Neuronal stem cell (in vitro differentiated cells): ENCODE measurements at regions not wholly inside any gene's neighbourhood (a gene's known extent, or its start where the extent isn't known, plus 50 kb on each side); places are given as distances from the start of the nearest gene placed in this dataset.

Experiments
- DNase-seq: peaks from one replicate; pipeline ENCODE4 v3.0.0-alpha.2; 2013; ENCODE audit warnings: low spot score
- H2AFZ ChIP-seq: one replicate; pipeline ENCODE4 v1.6.1; 2013; ENCODE audit warnings: mild to moderate bottlenecking, low read length, inconsistent platforms
- H2AK5ac ChIP-seq: 2 replicates; pipeline ENCODE4 v1.6.1; 2013; ENCODE audit warnings: low read depth, mild to moderate bottlenecking, inconsistent platforms, low read length, moderate library complexity, mixed read lengths
- H2BK120ac ChIP-seq: 2 replicates; pipeline ENCODE4 v1.6.1; 2013; ENCODE audit warnings: low read depth, mild to moderate bottlenecking, inconsistent platforms, low read length, moderate library complexity, mixed read lengths
- H2BK12ac ChIP-seq: one replicate; pipeline ENCODE4 v1.6.1; 2013; ENCODE audit warnings: low read length, inconsistent platforms
- H2BK15ac ChIP-seq: 2 replicates; pipeline ENCODE4 v1.6.1; 2013; ENCODE audit warnings: mild to moderate bottlenecking, low read length, inconsistent platforms, mixed read lengths
- H2BK5ac ChIP-seq: one replicate; pipeline ENCODE4 v1.6.1; 2013; ENCODE audit warnings: inconsistent platforms, mild to moderate bottlenecking, low read length, moderate library complexity
- H3K14ac ChIP-seq: one replicate; pipeline ENCODE4 v1.6.1; 2013; ENCODE audit warnings: low read length, inconsistent platforms
- H3K18ac ChIP-seq: 2 replicates; pipeline ENCODE4 v1.6.1; 2013; ENCODE audit warnings: low read length, inconsistent platforms
- H3K23ac ChIP-seq: 2 replicates; pipeline ENCODE4 v1.6.1; 2013; ENCODE audit warnings: low read depth, mild to moderate bottlenecking, mixed read lengths, low read length, inconsistent platforms; ENCODE audit not compliant: poor library complexity
- H3K27ac ChIP-seq: replicated peaks from 3 replicates; pipeline ENCODE4 v1.5.1; 2013; ENCODE audit warnings: low read length, inconsistent platforms
- H3K27me3 ChIP-seq, 3 experiments: 2 replicates each; pipeline ENCODE4 v1.6.1; 2013; ENCODE audit warnings: low read length in 3 of 3, mild to moderate bottlenecking in 2 of 3, inconsistent platforms in 1 of 3, low read depth in 1 of 3, mixed read lengths in 1 of 3, moderate library complexity in 1 of 3; ENCODE audit not compliant: control insufficient read depth in 3 of 3, insufficient read depth in 3 of 3
- H3K36me3 ChIP-seq, 2 donors: replicated peaks in 1 of 2; 2 replicates each; pipeline ENCODE4 v1.6.1; 2013; ENCODE audit warnings: low read length in 2 of 2; ENCODE audit not compliant: control insufficient read depth in 2 of 2, insufficient read depth in 2 of 2
- H3K4ac ChIP-seq: 2 replicates; pipeline ENCODE4 v1.6.1; 2013; ENCODE audit warnings: inconsistent platforms, mild to moderate bottlenecking, low read length, moderate library complexity
- H3K4me1 ChIP-seq, 2 donors: 1 replicate in 1 of 2; 2 replicates in 1 of 2; pipeline ENCODE4 v1.6.1; 2013; ENCODE audit warnings: low read length in 2 of 2, low read depth in 1 of 2; ENCODE audit not compliant: control insufficient read depth in 2 of 2, insufficient read depth in 1 of 2
- H3K4me2 ChIP-seq: one replicate; pipeline ENCODE4 v1.6.1; 2013; ENCODE audit warnings: mild to moderate bottlenecking, low read length, inconsistent platforms; ENCODE audit not compliant: insufficient read depth, poor library complexity, severe bottlenecking
- H3K4me3 ChIP-seq, 2 donors: 2 replicates each; pipeline ENCODE4 v1.5.1; 2013; ENCODE audit warnings: low read length in 2 of 2, mild to moderate bottlenecking in 2 of 2, inconsistent platforms in 1 of 2, moderate library complexity in 1 of 2
- H3K79me1 ChIP-seq: one replicate; pipeline ENCODE4 v1.6.1; 2013; ENCODE audit warnings: low read depth, mild to moderate bottlenecking, inconsistent platforms, low read length, moderate library complexity
- H3K9ac ChIP-seq: one replicate; pipeline ENCODE4 v1.6.1; 2013; ENCODE audit warnings: mild to moderate bottlenecking, low read depth, low read length, inconsistent platforms; ENCODE audit not compliant: poor library complexity
- H3K9me3 ChIP-seq, 2 donors: replicated peaks in 1 of 2; 2 replicates each; pipeline versions ENCODE3 to v1.6.1; 2013; ENCODE audit warnings: low read length in 2 of 2, mild to moderate bottlenecking in 2 of 2, inconsistent platforms in 1 of 2, low read depth in 1 of 2, mixed read lengths in 1 of 2, moderate library complexity in 1 of 2; ENCODE audit not compliant: control insufficient read depth in 2 of 2, insufficient read depth in 1 of 2
- H4K8ac ChIP-seq: one replicate; pipeline ENCODE4 v1.6.1; 2013; ENCODE audit warnings: low read depth, mild to moderate bottlenecking, inconsistent platforms, low read length, moderate library complexity
- H4K91ac ChIP-seq: one replicate; pipeline ENCODE4 v1.6.1; 2013; ENCODE audit warnings: low read length, low read depth, mild to moderate bottlenecking, inconsistent platforms; ENCODE audit not compliant: poor library complexity
- WGBS, 2 donors: extraction: QIAGEN DNeasy Blood & Tissue Kit; methylation state at CpG; one replicate each; pipeline ENCODE4 v1.1.7; 2013; ENCODE audit warnings: missing lambda C conversion rate in 2 of 2, mixed read lengths in 1 of 2; ENCODE audit not compliant: insufficient read length in 2 of 2, insufficient replicate concordance in 1 of 2; ENCODE audit errors: extremely low coverage in 2 of 2; 5-methylcytosine and 5-hydroxymethylcytosine counted together

- Histone ChIP-seq H4K91ac (no peak overlapping the region), H2BK12ac (no peak overlapping the region), H3K4me3 (no peak overlapping the region), H3K27me3 (peaks cover 0 to 22% (median 0%) of the 10 kb centered on the region in 3 experiments), H3K79me1 (no peaks in the 10 kb centered on the region), H3K18ac (no peak overlapping the region), H3K4ac (no peak overlapping the region), H3K4me2 (no peak overlapping the region), H3K23ac (no peak overlapping the region), H3K36me3 (no peaks in the 10 kb centered on the region), H3K4me1 (peaks cover 21 to 33% of the 10 kb centered on the region in 2 donors), H4K8ac (no peak overlapping the region), H2BK5ac (no peak overlapping the region), H2BK15ac (no peak overlapping the region), H3K27ac (no peak overlapping the region), H3K9me3 (no peaks in the 10 kb centered on the region), H3K9ac (no peak overlapping the region), H2AFZ (no peak overlapping the region), H2BK120ac (no peak overlapping the region), H3K14ac (no peak overlapping the region), H2AK5ac (no peak overlapping the region)
- WGBS, 2 donors = no CpG with 5 or more reads among the region's 10 CpGs
- DNase-seq = no peak
These were observed 61.5 kb upstream of the PTGR2 start for GRCh38 chr14:73789989-73790581.

GRCh38 chr14:73788701-73789551 is 62.7 kb upstream of the PTGR2 start:
- Histone ChIP-seq H2BK12ac (no peak overlapping the region), H2BK120ac (no peak overlapping the region), H2BK15ac (no peak overlapping the region), H3K23ac (no peak overlapping the region), H3K4ac (no peak overlapping the region), H3K4me1 (peaks cover 32 to 36% of the 10 kb centered on the region in 2 donors), H4K91ac (no peak overlapping the region), H2BK5ac (no peak overlapping the region), H2AFZ (no peak overlapping the region), H3K79me1 (no peaks in the 10 kb centered on the region), H3K27me3 (peaks cover 0 to 25% (median 0%) of the 10 kb centered on the region in 3 experiments), H3K27ac (no peak overlapping the region), H3K9ac (no peak overlapping the region), H3K36me3 (no peaks in the 10 kb centered on the region), H2AK5ac (no peak overlapping the region), H3K18ac (no peak overlapping the region), H3K4me2 (no peak overlapping the region), H3K4me3 (no peak overlapping the region), H3K14ac (no peak overlapping the region), H3K9me3 (no peaks in the 10 kb centered on the region), H4K8ac (no peak overlapping the region)
- no CpG with 5 or more reads among the region's 6 CpGs for WGBS, 2 donors
- DNase-seq = no peak

DNA sequence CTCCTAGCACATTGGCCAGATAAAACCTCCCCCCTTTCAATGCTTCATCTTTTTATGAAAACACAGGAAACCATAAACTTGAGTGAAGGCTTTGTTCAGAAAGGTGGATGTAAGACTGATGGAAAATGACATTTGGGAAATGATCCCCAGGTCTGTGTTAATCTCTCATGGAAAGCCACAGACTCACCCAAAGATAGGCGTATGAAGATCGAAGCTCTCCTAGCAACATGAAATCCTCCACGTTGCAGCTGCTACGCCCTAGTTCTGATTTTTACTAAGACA is 63.4 kb upstream of the PTGR2 start:
- peaks cover 36 to 42% of the 10 kb centered on the region in 2 donors for H3K4me1 ChIP-seq
- H2BK5ac ChIP-seq = no peak overlapping the region
- H2BK15ac ChIP-seq = no peak overlapping the region
- H3K79me1 ChIP-seq = no peaks in the 10 kb centered on the region
- H3K9me3 ChIP-seq = no peaks in the 10 kb centered on the region
- WGBS, 2 donors = no CpG with 5 or more reads among the region's 4 CpGs
- H3K9ac ChIP-seq = no peak overlapping the region
- H2BK120ac ChIP-seq = no peak overlapping the region
- peaks cover 0 to 25% (median 0%) of the 10 kb centered on the region in 3 experiments for H3K27me3 ChIP-seq
- H2BK12ac ChIP-seq = no peak overlapping the region
- no peak overlapping the region for H3K18ac ChIP-seq
- no peak overlapping the region for H3K4ac ChIP-seq
- H3K36me3 ChIP-seq = no peaks in the 10 kb centered on the region
- DNase-seq = no peak
- no peak overlapping the region for H3K23ac ChIP-seq
- H2AFZ ChIP-seq = no peak overlapping the region
- no peak overlapping the region for H4K91ac ChIP-seq
- H2AK5ac ChIP-seq = no peak overlapping the region
- H3K14ac ChIP-seq = no peak overlapping the region
- peak overlapping the region in 1 of 2 donors; percentile 65 for H3K4me3 ChIP-seq
- no peak overlapping the region for H3K4me2 ChIP-seq
- no peak overlapping the region for H4K8ac ChIP-seq
- no peak overlapping the region for H3K27ac ChIP-seq

DNA sequence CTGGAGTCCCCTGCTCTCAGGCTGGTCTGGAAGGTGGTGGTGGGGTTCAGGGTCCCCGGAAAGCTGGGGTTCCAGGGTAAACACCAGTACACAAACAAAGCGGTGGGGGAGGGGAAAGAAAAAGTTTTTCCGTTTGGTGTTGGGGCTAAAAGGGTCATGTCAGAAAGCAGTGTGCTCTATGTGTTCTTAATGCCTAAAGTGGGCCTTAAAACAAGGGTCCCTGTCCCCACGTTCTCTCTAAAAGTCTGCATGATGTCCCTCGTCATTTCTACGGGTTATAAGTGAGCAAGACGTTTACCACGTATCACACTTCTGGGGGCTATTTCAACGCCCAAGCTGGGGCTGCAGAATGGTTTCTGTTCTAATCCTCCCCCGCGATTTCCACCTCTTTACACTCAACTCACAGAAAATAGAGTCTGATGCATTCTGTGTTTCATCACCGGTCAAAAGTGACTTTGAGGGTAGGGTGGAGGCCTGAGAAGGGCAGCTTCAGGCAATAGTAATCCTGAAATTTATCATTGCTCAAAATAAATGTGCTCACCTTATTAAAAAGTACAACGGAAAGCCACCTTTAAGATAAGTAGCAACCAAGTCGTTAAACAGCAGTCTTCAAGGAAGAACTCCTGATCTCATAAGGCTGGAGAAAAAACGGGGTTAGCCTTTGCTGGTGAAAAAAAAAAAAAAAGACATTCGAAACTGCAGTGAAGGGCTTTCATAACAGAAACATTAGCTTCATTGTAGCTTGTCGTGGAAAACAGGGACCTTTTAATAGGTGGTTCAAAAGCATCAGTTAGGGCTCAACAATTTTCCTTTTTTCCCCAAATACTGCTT is 63.9 kb upstream of the PTGR2 start:
- peak overlapping the region; percentile 42 for H2BK15ac ChIP-seq
- no peak for DNase-seq
- H3K9ac ChIP-seq = peak overlapping the region; percentile 89
- WGBS, 2 donors = no CpG with 5 or more reads among the region's 17 CpGs
- H3K4me1 ChIP-seq = peaks cover 40 to 46% of the 10 kb centered on the region in 2 donors
- H2AK5ac ChIP-seq = no peak overlapping the region
- no peaks in the 10 kb centered on the region for H3K9me3 ChIP-seq
- H2BK12ac ChIP-seq = no peak overlapping the region
- peaks cover 0 to 25% (median 0%) of the 10 kb centered on the region in 3 experiments for H3K27me3 ChIP-seq
- H3K4me3 ChIP-seq = peak overlapping the region; percentile 65 to 89
- H2AFZ ChIP-seq = peak overlapping the region; percentile 92
- no peak overlapping the region for H3K14ac ChIP-seq
- H4K91ac ChIP-seq = peak overlapping the region; percentile 15
- no peak overlapping the region for H3K4ac ChIP-seq
- peak overlapping the region; percentile 69 for H3K4me2 ChIP-seq
- H3K79me1 ChIP-seq = no peaks in the 10 kb centered on the region
- H2BK120ac ChIP-seq = peak overlapping the region; percentile 32
- H4K8ac ChIP-seq = no peak overlapping the region
- H3K36me3 ChIP-seq = no peaks in the 10 kb centered on the region
- no peak overlapping the region for H2BK5ac ChIP-seq
- peak overlapping the region; percentile 56 for H3K23ac ChIP-seq
- H3K27ac ChIP-seq = no peak overlapping the region
- H3K18ac ChIP-seq = peak overlapping the region; percentile 87
